HepG2 (cell line): ENCODE measurements at regions not wholly inside any gene's neighbourhood (a gene's known extent, or its start where the extent isn't known, plus 50 kb on each side); places are given as distances from the start of the nearest gene placed in this dataset.

Experiments
- ATAC-seq: fragments of 200-7000 bp; cut with Tn5 transposase; 3 replicates; pipeline ENCODE4 v1.9.1; 2020; ENCODE audit warnings: mild to moderate bottlenecking, moderate library complexity
- BruUV-seq: library from RNA; stranded (reverse); fragments of 400-500 nt; replicated peaks from 2 replicates; lab custom pipeline; 2021; lab: Mats Ljungman, UMichigan
- CTCF ChIA-PET: fragments of 300-600 bp; formaldehyde crosslinking; extraction: SDS; loops from one replicate; lab custom pipeline; 2021; ENCODE audit warnings: low total read pairs, inconsistent platforms, low intra/inter-chr PET ratio; lab: Yijun Ruan, JAX
- POLR2A ChIA-PET: fragments of 350-600 bp; sonication (Branson Sonifier 250); formaldehyde crosslinking; loops from one replicate; lab custom pipeline; 2020; ENCODE audit warnings: antibody characterized with exemption, inconsistent platforms; lab: Yijun Ruan, JAX
- DNase-seq: peaks from one replicate; pipeline ENCODE4 v3.0.0-alpha.2; 2015; ENCODE audit warnings: low spot score
- FAIRE-seq: peaks from 3 replicates; lab custom pipeline; 2011; peaks lifted over from hg19 to GRCh38; lab: Jason Lieb, UNC
- H2AFZ ChIP-seq: one replicate; pipeline ENCODE4 v1.6.1; 2011; ENCODE audit warnings: low read length, inconsistent platforms
- H3K27ac ChIP-seq: fragments of 300-600 bp; 3 replicates; pipeline ENCODE4 v1.8.0; 2011; ENCODE audit warnings: mixed run types, mild to moderate bottlenecking, mixed read lengths, low read length, inconsistent platforms; ENCODE audit not compliant: insufficient read depth; ENCODE audit errors: extremely low read length
- H3K27me3 ChIP-seq, 2 experiments: fragments of 200-600 bp in 1 of 2; 2 replicates in 1 of 2; 3 replicates in 1 of 2; pipeline versions ENCODE4 v1.6.0 to v1.8.0; 2011; ENCODE audit warnings: low read length in 2 of 2, mild to moderate bottlenecking in 2 of 2, moderate library complexity in 2 of 2, inconsistent platforms in 1 of 2; ENCODE audit not compliant: insufficient read depth in 2 of 2, control insufficient read depth in 1 of 2
- H3K36me3 ChIP-seq, 2 experiments: fragments of 200-600 bp in 1 of 2; replicated peaks in 1 of 2; 2 replicates in 1 of 2; 3 replicates in 1 of 2; pipeline versions ENCODE4 v1.5.1 to v1.8.0; 2011; ENCODE audit warnings: low read length in 2 of 2, inconsistent platforms in 1 of 2; ENCODE audit not compliant: insufficient read depth in 2 of 2, control insufficient read depth in 1 of 2
- H3K4me1 ChIP-seq: 2 replicates; pipeline ENCODE4 v1.5.1; 2012; ENCODE audit warnings: low read length, inconsistent platforms; ENCODE audit not compliant: insufficient read depth
- H3K4me2 ChIP-seq: 2 replicates; pipeline ENCODE4 v1.6.0; 2011; ENCODE audit warnings: low read depth, low read length, inconsistent platforms
- H3K4me3 ChIP-seq, 3 experiments: fragments of 200-600 bp in 1 of 3; sonication (generic), shearing (Covaris generic) in 1 of 3; replicated peaks in 1 of 3; 2 replicates each; pipeline ENCODE4 v1.5.1; 2011 to 2016; ENCODE audit warnings: low read length in 3 of 3, inconsistent platforms in 2 of 3, low read depth in 2 of 3, mild to moderate bottlenecking in 2 of 3, control low read depth in 1 of 3, mixed read lengths in 1 of 3; ENCODE audit not compliant: insufficient read depth in 1 of 3
- H3K79me2 ChIP-seq: one replicate; pipeline ENCODE4 v1.6.1; 2011; ENCODE audit warnings: low read length, inconsistent platforms; ENCODE audit not compliant: insufficient read depth
- H3K9ac ChIP-seq: 2 replicates; pipeline ENCODE4 v1.6.0; 2011; ENCODE audit warnings: mild to moderate bottlenecking, low read depth, low read length, inconsistent platforms; ENCODE audit not compliant: insufficient read depth
- H3K9me3 ChIP-seq: 2 replicates; pipeline ENCODE4 v1.5.1; 2012; ENCODE audit warnings: mild to moderate bottlenecking, low read length
- H4K20me1 ChIP-seq: 2 replicates; pipeline ENCODE4 v1.6.0; 2011; ENCODE audit warnings: inconsistent platforms, mild to moderate bottlenecking, low read length, moderate library complexity; ENCODE audit not compliant: insufficient read depth
- FUBP1 ChIP-seq: sonication (generic); formaldehyde crosslinking; IDR thresholded peaks from 2 replicates; pipeline ENCODE4 v1.5.1; 2020; ENCODE audit warnings: missing genetic modification reagents, mild to moderate bottlenecking, borderline replicate concordance
- PPARG ChIP-seq: conservative IDR thresholded peaks from 2 replicates; pipeline ENCODE4 v1.6.1; 2016; ENCODE audit warnings: missing biosample characterization, missing genetic modification reagents
- RBFOX2 ChIP-seq: fragments of 200-400 bp; formaldehyde crosslinking; IDR thresholded peaks from 2 replicates; pipeline ENCODE4 v1.6.1; 2017; ENCODE audit warnings: low read depth, mild to moderate bottlenecking, low read length
- SNAPC4 ChIP-seq: sonication (generic); formaldehyde crosslinking; IDR thresholded peaks from 2 replicates; pipeline ENCODE4 v1.4.0; 2020; ENCODE audit warnings: mild to moderate bottlenecking, missing genetic modification reagents
- ZNF205 ChIP-seq: IDR thresholded peaks from 2 replicates; pipeline ENCODE4 v1.6.1; 2018; ENCODE audit warnings: missing biosample characterization, missing genetic modification reagents
- ZNF543 ChIP-seq: sonication (generic); formaldehyde crosslinking; IDR thresholded peaks from 2 replicates; pipeline ENCODE4 v1.4.0; 2020; ENCODE audit warnings: mild to moderate bottlenecking, missing genetic modification reagents
- ZNF572 ChIP-seq: sonication (generic); formaldehyde crosslinking; IDR thresholded peaks from 2 replicates; pipeline ENCODE4 v1.5.1; 2020; ENCODE audit warnings: mild to moderate bottlenecking, missing genetic modification reagents
- ZNF614 ChIP-seq: IDR thresholded peaks from 2 replicates; pipeline ENCODE4 v1.6.1; 2018; ENCODE audit warnings: missing biosample characterization, missing genetic modification reagents, inconsistent platforms, borderline replicate concordance
- ZNF772 ChIP-seq: sonication (generic); formaldehyde crosslinking; IDR thresholded peaks from 2 replicates; pipeline ENCODE4 v1.5.0; 2020; ENCODE audit warnings: mild to moderate bottlenecking, missing genetic modification reagents
- ZNF792 ChIP-seq: IDR thresholded peaks from 2 replicates; pipeline ENCODE4 v1.6.1; 2016
- WGBS: methylation state at CpG from one replicate; pipeline ENCODE4 v1.1.6; 2017; ENCODE audit warnings: low lambda C conversion rate; 5-methylcytosine and 5-hydroxymethylcytosine counted together
- in situ Hi-C: cut with HindIII; loops from 2 replicates; pipeline ENCODE4 v1.10.0; 2017; ENCODE audit warnings: low pct_unique_long_range_greater_than_20kb; ENCODE audit not compliant: extremely low pct_ligation_motif_present
- intact Hi-C: fragments of 100-400 bp; cut with micrococcal nuclease; formaldehyde crosslinking; loops from one replicate; pipeline ENCODE4 v1.10.0; 2022; ENCODE audit not compliant: unreplicated experiment

GRCh38 chr2:11896386-11896785 is 150.0 kb downstream of the LPIN1 start:
- TF ChIP-seq FUBP1 (CRISPR knock-in tag) (no peak), ZNF614 (CRISPR knock-in tag) (no peak), ZNF572 (no peak), PPARG (CRISPR knock-in tag) (no peak), ZNF205 (CRISPR knock-in tag) (no peak), ZNF772 (CRISPR knock-in tag) (no peak), RBFOX2 (no peak), ZNF543 (no peak), ZNF792 (CRISPR knock-in tag) (no peak), SNAPC4 (no peak)
- no peak for ATAC-seq
- peaks cover 0 to 17% of the 10 kb centered on the region in 2 experiments; a peak in 1 of 5 replicates for H3K27me3 ChIP-seq

More at GRCh38 chr2:11896386-11896785, 150.0 kb downstream of the LPIN1 start:
- no peaks in the 10 kb centered on the region for H3K4me1 ChIP-seq
- H3K79me2 ChIP-seq: no peaks in the 10 kb centered on the region
- intact Hi-C loops (no loop called here), in situ Hi-C loops (no loop called here)
- ChIA-PET CTCF (no interaction called here), POLR2A (no interaction called here)
- no peak overlapping the region for H3K27ac ChIP-seq
- no peak overlapping the region for H2AFZ ChIP-seq
- no peak overlapping the region for H3K4me3 ChIP-seq
- FAIRE-seq (no peak), DNase-seq (no peak)
- H3K9me3 ChIP-seq: peaks cover 10% of the 10 kb centered on the region; the same call in 1 of the 2 replicates
- no peaks in the 10 kb centered on the region for H4K20me1 ChIP-seq
- 27% methylated on average over 3 of the region's 3 CpGs for WGBS
- no peak overlapping the region for H3K9ac ChIP-seq
- no peaks in the 10 kb centered on the region for H3K36me3 ChIP-seq
- H3K4me2 ChIP-seq: no peak overlapping the region
- no TSS peak for BruUV-seq
